CD14-positive monocyte (primary cell): ENCODE measurements at regions not wholly inside any gene's neighbourhood (a gene's known extent, or its start where the extent isn't known, plus 50 kb on each side); places are given as distances from the start of the nearest gene placed in this dataset.

Experiments
- DNase-seq, 3 donors: peaks; one replicate each; pipeline ENCODE4 v3.0.0-alpha.2; 2011 to 2022
- H2AFZ ChIP-seq: 2 replicates; pipeline ENCODE4 v1.6.0; 2012; ENCODE audit warnings: mild to moderate bottlenecking, low read depth, low read length, inconsistent platforms; ENCODE audit not compliant: insufficient read depth, poor library complexity, severe bottlenecking
- H3K27ac ChIP-seq, 2 donors: 1 replicate in 1 of 2; 2 replicates in 1 of 2; pipeline ENCODE4 v1.5.1; 2012 to 2013; ENCODE audit warnings: low read length in 2 of 2, control low read depth in 1 of 2, inconsistent platforms in 1 of 2, low read depth in 1 of 2, mild to moderate bottlenecking in 1 of 2
- H3K27me3 ChIP-seq, 2 donors: one replicate each; pipeline versions ENCODE4 v1.6.0 to v1.6.1; 2011 to 2013; ENCODE audit warnings: low read length in 2 of 2; ENCODE audit not compliant: control insufficient read depth in 2 of 2, insufficient read depth in 2 of 2
- H3K36me3 ChIP-seq, 2 donors: replicated peaks in 1 of 2; 1 replicate in 1 of 2; 2 replicates in 1 of 2; pipeline versions ENCODE4 v1.5.1 to v1.6.1; 2012 to 2013; ENCODE audit warnings: low read length in 2 of 2, control low read depth in 1 of 2, inconsistent platforms in 1 of 2, mild to moderate bottlenecking in 1 of 2; ENCODE audit not compliant: insufficient read depth in 2 of 2, control insufficient read depth in 1 of 2
- H3K4me1 ChIP-seq, 2 donors: 1 replicate in 1 of 2; 2 replicates in 1 of 2; pipeline versions ENCODE4 v1.5.1 to v1.6.1; 2012 to 2013; ENCODE audit warnings: low read length in 2 of 2, control low read depth in 1 of 2, inconsistent platforms in 1 of 2, mild to moderate bottlenecking in 1 of 2, moderate library complexity in 1 of 2; ENCODE audit not compliant: insufficient read depth in 2 of 2, control insufficient read depth in 1 of 2
- H3K4me2 ChIP-seq: replicated peaks from 2 replicates; pipeline ENCODE3; 2012; ENCODE audit warnings: low read length, moderate library complexity, mild to moderate bottlenecking; ENCODE audit not compliant: poor library complexity, severe bottlenecking; ENCODE audit errors: extremely low read depth
- H3K4me3 ChIP-seq, 3 experiments: fragments of 200-600 bp in 1 of 3; sonication (generic) in 1 of 3; replicated peaks in 1 of 3; 1 replicate in 2 of 3; 2 replicates in 1 of 3; pipeline ENCODE4 v1.5.1; 2011 to 2013; ENCODE audit warnings: low read length in 3 of 3, mild to moderate bottlenecking in 3 of 3, control low read depth in 2 of 3, low read depth in 2 of 3, inconsistent platforms in 1 of 3, moderate library complexity in 1 of 3
- H3K79me2 ChIP-seq: 2 replicates; pipeline ENCODE4 v1.6.0; 2012; ENCODE audit warnings: mild to moderate bottlenecking, control low read depth, inconsistent platforms, low read length, moderate library complexity; ENCODE audit not compliant: insufficient read depth
- H3K9ac ChIP-seq: 2 replicates; pipeline ENCODE4 v1.6.0; 2017; ENCODE audit warnings: low read length, mild to moderate bottlenecking; ENCODE audit not compliant: insufficient read depth, poor library complexity, severe bottlenecking
- H3K9me3 ChIP-seq, 2 donors: replicated peaks in 1 of 2; 1 replicate in 1 of 2; 2 replicates in 1 of 2; pipeline versions ENCODE4 v1.5.1 to v1.6.1; 2012 to 2013; ENCODE audit warnings: low read length in 2 of 2, control low read depth in 1 of 2; ENCODE audit not compliant: control insufficient read depth in 1 of 2, insufficient read depth in 1 of 2
- H4K20me1 ChIP-seq: 2 replicates; pipeline ENCODE4 v1.6.0; 2012; ENCODE audit warnings: mild to moderate bottlenecking, low read length, control low read depth, moderate library complexity; ENCODE audit not compliant: insufficient read depth
- H3K27ac Mint-ChIP-seq, 7 donors: one replicate each; pipeline ENCODE4 v1.8.0; 2020; ENCODE audit warnings: mild to moderate bottlenecking in 7 of 7, mixed read lengths in 7 of 7, moderate library complexity in 6 of 7, inconsistent platforms in 2 of 7
- H3K27me3 Mint-ChIP-seq, 3 donors: one replicate each; pipeline ENCODE4 v1.8.0; 2021 to 2022; ENCODE audit warnings: low read depth in 3 of 3, mild to moderate bottlenecking in 3 of 3, mixed read lengths in 3 of 3, moderate library complexity in 3 of 3, inconsistent platforms in 1 of 3
- H3K36me3 Mint-ChIP-seq, 2 donors: one replicate each; pipeline ENCODE4 v1.8.0; 2020; ENCODE audit warnings: mixed read lengths in 2 of 2, inconsistent platforms in 1 of 2, mild to moderate bottlenecking in 1 of 2
- H3K4me1 Mint-ChIP-seq: one replicate; pipeline ENCODE4 v1.8.0; 2020; ENCODE audit warnings: mild to moderate bottlenecking, mixed read lengths
- H3K4me3 Mint-ChIP-seq, 2 donors: one replicate each; pipeline ENCODE4 v1.8.0; 2020; ENCODE audit warnings: mild to moderate bottlenecking in 2 of 2, mixed read lengths in 2 of 2, moderate library complexity in 1 of 2
- H3K9me3 Mint-ChIP-seq, 7 donors: one replicate each; pipeline ENCODE4 v1.8.0; 2020 to 2022; ENCODE audit warnings: mixed read lengths in 7 of 7, mild to moderate bottlenecking in 6 of 7, moderate library complexity in 6 of 7, inconsistent platforms in 2 of 7
- CTCF ChIP-seq: fragments of 200-600 bp; IDR thresholded peaks from one replicate; pipeline ENCODE4 v1.8.0; 2022; ENCODE audit warnings: antibody characterized with exemption, mild to moderate bottlenecking
- WGBS: methylation state at CpG from one replicate; pipeline ENCODE4 v1.1.5; 2013; ENCODE audit warnings: missing lambda C conversion rate; ENCODE audit not compliant: insufficient coverage; 5-methylcytosine and 5-hydroxymethylcytosine counted together
- intact Hi-C, 2 donors: fragments of 100-400 bp; cut with micrococcal nuclease; formaldehyde crosslinking; loops; one replicate each; pipeline versions ENCODE4 v1.15.0 to v1.15.1; 2023

DNA sequence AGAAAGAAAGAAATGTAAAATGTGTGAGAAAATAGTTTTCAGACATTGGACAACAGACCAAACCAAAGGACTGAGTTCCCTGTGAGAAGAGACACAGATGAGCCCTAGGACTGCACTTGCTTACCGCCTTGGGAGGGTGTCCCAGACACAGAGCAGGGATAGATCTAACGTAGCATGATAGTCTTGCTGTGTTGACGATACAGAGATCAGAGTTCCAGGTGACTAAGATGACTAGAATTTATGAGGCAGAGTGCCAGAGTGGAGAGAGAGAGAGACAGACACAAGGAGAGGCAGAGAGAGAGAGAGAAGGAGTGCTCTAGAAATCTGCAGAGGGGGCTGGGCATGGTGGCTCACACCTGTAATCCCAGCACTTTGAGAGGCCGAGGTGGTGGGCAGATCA lies 148.2 kb upstream of the LMNTD1 start:
- H3K4me1 ChIP-seq: no peaks in the 10 kb centered on the region
- H3K27ac Mint-ChIP-seq: no peak overlapping the region
- WGBS: 92% methylated on average over 3 of the region's 4 CpGs
- H3K9ac ChIP-seq: no peak overlapping the region
- H3K9me3 Mint-ChIP-seq: peaks cover 0 to 13% (median 7%) of the 10 kb centered on the region in 7 donors
- H3K4me3 Mint-ChIP-seq: no peak overlapping the region
- no peaks in the 10 kb centered on the region for H3K36me3 ChIP-seq
- H3K27ac ChIP-seq: no peak overlapping the region
- TF ChIP-seq CTCF: no peak
- peaks cover 0 to 5% of the 10 kb centered on the region in 2 donors for H3K9me3 ChIP-seq
- DNase-seq: no peak
- H3K4me3 ChIP-seq: no peak overlapping the region
- H3K4me1 Mint-ChIP-seq: no peaks in the 10 kb centered on the region
- H3K79me2 ChIP-seq: no peaks in the 10 kb centered on the region
- intact Hi-C loops: no loop called here
- no peak overlapping the region for H3K4me2 ChIP-seq
- no peaks in the 10 kb centered on the region for H3K27me3 ChIP-seq
- no peak overlapping the region for H2AFZ ChIP-seq
- H3K36me3 Mint-ChIP-seq: no peaks in the 10 kb centered on the region
- peaks cover 0 to 2% (median 0%) of the 10 kb centered on the region in 3 donors for H3K27me3 Mint-ChIP-seq
- H4K20me1 ChIP-seq: no peaks in the 10 kb centered on the region

DNA sequence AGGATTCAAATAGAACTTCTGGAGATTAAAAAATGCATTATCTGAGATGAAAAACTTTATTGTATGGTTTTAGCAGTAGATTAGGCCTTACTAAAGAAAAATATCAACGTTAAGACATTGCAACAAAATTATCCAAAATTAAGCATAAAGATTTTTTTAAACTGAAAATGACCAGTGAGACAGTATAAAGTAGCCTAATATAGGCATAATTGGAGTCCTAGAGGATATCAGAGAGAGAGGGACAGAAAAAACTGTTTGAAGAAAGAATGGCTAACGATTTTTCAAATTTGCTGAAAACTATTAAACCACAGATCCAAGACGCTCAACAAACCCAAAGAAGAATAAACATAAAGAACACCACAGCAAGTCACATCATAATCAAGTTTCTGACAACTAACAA lies 149.5 kb upstream of the LMNTD1 start:
- Histone ChIP-seq H3K4me2 (no peak overlapping the region), H3K9ac (no peak overlapping the region), H4K20me1 (no peaks in the 10 kb centered on the region), H3K79me2 (no peaks in the 10 kb centered on the region), H3K4me1 (no peaks in the 10 kb centered on the region), H3K36me3 (no peaks in the 10 kb centered on the region), H3K4me3 (no peak overlapping the region), H3K9me3 (peaks cover 0 to 12% of the 10 kb centered on the region in 2 donors), H3K27me3 (no peaks in the 10 kb centered on the region), H2AFZ (no peak overlapping the region), H3K27ac (no peak overlapping the region)
- no CpG with 5 or more reads among the region's 3 CpGs for WGBS
- H3K27me3 Mint-ChIP-seq: no peaks in the 10 kb centered on the region
- no peak for DNase-seq
- no peaks in the 10 kb centered on the region for H3K4me1 Mint-ChIP-seq
- intact Hi-C loops: no loop called here
- H3K9me3 Mint-ChIP-seq: peaks cover 0 to 18% (median 8%) of the 10 kb centered on the region in 7 donors
- H3K27ac Mint-ChIP-seq: no peak overlapping the region
- H3K36me3 Mint-ChIP-seq: no peaks in the 10 kb centered on the region
- TF ChIP-seq CTCF: no peak
- H3K4me3 Mint-ChIP-seq: no peak overlapping the region
